A549 (cell line): ENCODE measurements at regions not wholly inside any gene's neighbourhood (a gene's known extent, or its start where the extent isn't known, plus 50 kb on each side); places are given as distances from the start of the nearest gene placed in this dataset.

Source experiments
- ATAC-seq, 2 experiments: fragments of 200-7000 bp in 1 of 2; fragments of >200 bp in 1 of 2; cut with Nextera tagmentation in 1 of 2; cut with Tn5 transposase in 1 of 2; 3 replicates each; pipeline versions ENCODE4 v1.8.0 to v1.9.1; 2018 to 2020; ENCODE audit warnings: mild to moderate bottlenecking in 1 of 2, moderate library complexity in 1 of 2
- CTCF ChIA-PET: fragments of 300-600 bp; sonication (Branson Sonifier 250); formaldehyde crosslinking; extraction: SDS; loops from one replicate; lab custom pipeline; 2021; ENCODE audit warnings: antibody characterized with exemption, inconsistent platforms; lab: Yijun Ruan, JAX
- POLR2A ChIA-PET: fragments of 350-600 bp; formaldehyde crosslinking; extraction: SDS; loops from one replicate; lab custom pipeline; 2021; ENCODE audit warnings: antibody characterized with exemption, inconsistent platforms; lab: Yijun Ruan, JAX
- DNase-seq, 2 experiments: peaks; one replicate each; pipeline versions ENCODE4 v3.0.0 to v3.0.0-alpha.2; 2011 to 2016; ENCODE audit warnings: low read depth in 1 of 2, low spot score in 1 of 2
- FAIRE-seq: peaks from 2 replicates; lab custom pipeline; 2011; peaks lifted over from hg19 to GRCh38; lab: Jason Lieb, UNC
- H3K27ac ChIP-seq, 2 experiments: fragments of >200 bp; sonication (Bioruptor Twin); formaldehyde crosslinking; 3 replicates each; pipeline ENCODE4 v1.5.1; 2016 to 2017
- H3K4me1 ChIP-seq: fragments of >200 bp; sonication (Bioruptor Twin); formaldehyde crosslinking; 3 replicates; pipeline ENCODE4 v1.6.1; 2016
- H3K4me2 ChIP-seq: fragments of >200 bp; sonication (Bioruptor Twin); formaldehyde crosslinking; 3 replicates; pipeline ENCODE4 v1.6.1; 2016
- H3K4me3 ChIP-seq: fragments of >200 bp; sonication (Bioruptor Twin); formaldehyde crosslinking; 3 replicates; pipeline ENCODE4 v1.5.1; 2016
- H3K9me3 ChIP-seq: fragments of >200 bp; sonication (Bioruptor Twin); formaldehyde crosslinking; 3 replicates; pipeline ENCODE4 v1.6.1; 2016
- BCL3 ChIP-seq: fragments of >200 bp; sonication (Bioruptor Twin); formaldehyde crosslinking; IDR thresholded peaks from 3 replicates; pipeline ENCODE4 v1.6.1; 2016
- CHD2 ChIP-seq: fragments of 150-350 bp; IDR thresholded peaks from 2 replicates; pipeline ENCODE4 v1.6.1; 2014; ENCODE audit warnings: low read length; ENCODE audit not compliant: partially characterized antibody
- EHF ChIP-seq: fragments of 250-450 bp; sonication (Bioruptor Pico); IDR thresholded peaks from 2 replicates; pipeline ENCODE4 v1.5.0; 2020; ENCODE audit warnings: mild to moderate bottlenecking
- FOSL2 ChIP-seq, 2 experiments: fragments of 450-650 bp in 1 of 2; fragments of >200 bp in 1 of 2; sonication (Bioruptor Twin) in 1 of 2; formaldehyde crosslinking; IDR thresholded peaks; 2 replicates each; pipeline versions ENCODE4 v1.5.0 to v1.6.1; 2016 to 2020; ENCODE audit warnings: mild to moderate bottlenecking in 1 of 2, moderate library complexity in 1 of 2
- GATA3 ChIP-seq: IDR thresholded peaks from 2 replicates; pipeline ENCODE4 v1.6.1; 2012; ENCODE audit warnings: borderline replicate concordance
- JUNB ChIP-seq: fragments of >200 bp; sonication (Bioruptor Twin); formaldehyde crosslinking; IDR thresholded peaks from 2 replicates; pipeline ENCODE4 v1.6.1; 2016
- KDM5A ChIP-seq: fragments of 200-600 bp; sonication (generic); IDR thresholded peaks from 2 replicates; pipeline ENCODE4 v1.6.1; 2016; ENCODE audit warnings: antibody characterized with exemption, mild to moderate bottlenecking
- MAFK ChIP-seq: fragments of 450-650 bp; IDR thresholded peaks from 2 replicates; pipeline ENCODE4 v1.6.1; 2014; ENCODE audit not compliant: partially characterized antibody
- MAZ ChIP-seq: fragments of 150-350 bp; IDR thresholded peaks from 2 replicates; pipeline ENCODE4 v1.6.1; 2014; ENCODE audit warnings: antibody characterized with exemption, low read depth, low read length, borderline replicate concordance
- MYC ChIP-seq: IDR thresholded peaks from 2 replicates; pipeline ENCODE4 v1.6.1; 2012; ENCODE audit warnings: mild to moderate bottlenecking, inconsistent platforms, low read length, improper control_type of control experiment, borderline replicate concordance
- PHF8 ChIP-seq: fragments of 200-600 bp; sonication (generic); IDR thresholded peaks from 2 replicates; pipeline ENCODE4 v1.6.1; 2016; ENCODE audit warnings: low read depth, mild to moderate bottlenecking, antibody characterized with exemption, moderate library complexity, borderline replicate concordance
- RCOR1 ChIP-seq: fragments of 150-350 bp; IDR thresholded peaks from 2 replicates; pipeline ENCODE4 v1.6.1; 2014; ENCODE audit warnings: antibody characterized with exemption, low read length, low read depth
- RFX5 ChIP-seq: fragments of 450-650 bp; IDR thresholded peaks from 2 replicates; pipeline ENCODE4 v1.7.1; 2014; ENCODE audit warnings: antibody characterized with exemption, mild to moderate bottlenecking, moderate library complexity
- RNF2 ChIP-seq: fragments of 200-600 bp; sonication (generic); IDR thresholded peaks from 2 replicates; pipeline ENCODE4 v1.6.1; 2016; ENCODE audit warnings: low read depth, mild to moderate bottlenecking, antibody characterized with exemption, moderate library complexity, borderline replicate concordance
- TFCP2L1 ChIP-seq: fragments of 250-450 bp; sonication (Bioruptor Pico); IDR thresholded peaks from 2 replicates; pipeline ENCODE4 v1.5.0; 2021; ENCODE audit warnings: mild to moderate bottlenecking
- TP53 ChIP-seq: fragments of 250-450 bp; sonication (Bioruptor Pico); IDR thresholded peaks from 2 replicates; pipeline ENCODE4 v1.5.0; 2021; ENCODE audit warnings: mild to moderate bottlenecking, moderate library complexity
- ZFP36 ChIP-seq: fragments of 450-650 bp; IDR thresholded peaks from 2 replicates; pipeline ENCODE4 v1.6.1; 2014; ENCODE audit warnings: borderline replicate concordance; ENCODE audit not compliant: partially characterized antibody
- WGBS: methylation state at CpG from one replicate; pipeline ENCODE4 v1.1.6; 2017; ENCODE audit errors: missing lambda C conversion rate; 5-methylcytosine and 5-hydroxymethylcytosine counted together
- TF ChIP-seq, protein P1 (sequence below): IDR thresholded peaks from 2 replicates; pipeline ENCODE4 v1.6.1; 2012

GRCh38 chr6:100289285-100289684, 175.4 kb downstream of the SIM1 start:
- Histone ChIP-seq H3K4me2 (peak overlapping the region; percentile 59), H3K4me1 (peaks cover 31% of the 10 kb centered on the region), H3K9me3 (no peaks in the 10 kb centered on the region), H3K27ac (no peak overlapping the region), H3K4me3 (no peak overlapping the region)
- FAIRE-seq (no peak), ATAC-seq (peak in 1 of 2 experiments; percentile 70; a peak in 2 of 6 replicates), DNase-seq (peak in 1 of 2 experiments; percentile 14)
- CTCF ChIA-PET, result interaction anchor here (1.5 kb wide), 1 partner anchor 172 kb away, joined by 3 read pairs; no protein-coding TSS in a partner anchor
- peak; percentile 97 for TF ChIP-seq MAFK
- no peak for TF ChIP-seq FOSL2 (IDR thresholded peaks at IDR 0.05)
- TF ChIP-seq FOSL2 (CRISPR knock-in tag; IDR thresholded peaks at IDR 0.05), result no peak
- POLR2A ChIA-PET, result no interaction called here
- WGBS, result 15% methylated on average over 2 of the region's 2 CpGs

GRCh38 chr6:100288311-100288710, 176.4 kb downstream of the SIM1 start:
- Histone ChIP-seq H3K27ac (no peak overlapping the region), H3K4me2 (no peak overlapping the region), H3K9me3 (no peaks in the 10 kb centered on the region), H3K4me1 (peaks cover 31% of the 10 kb centered on the region), H3K4me3 (no peak overlapping the region)
- ChIA-PET POLR2A (no interaction called here), CTCF (interaction anchor here (1.1 to 1.5 kb wide), 2 partner anchors 171 to 173 kb away, joined by 3 read pairs; no protein-coding TSS in a partner anchor)
- TF ChIP-seq MAFK (no peak), EHF (CRISPR knock-in tag) (no peak), JUNB (no peak), CHD2 (no peak), KDM5A (no peak), ZFP36 (no peak), RCOR1 (no peak), TFCP2L1 (CRISPR knock-in tag) (no peak), RFX5 (no peak), PHF8 (no peak), RNF2 (no peak), MAZ (no peak), MYC (no peak)
- TF ChIP-seq, protein P1, sequence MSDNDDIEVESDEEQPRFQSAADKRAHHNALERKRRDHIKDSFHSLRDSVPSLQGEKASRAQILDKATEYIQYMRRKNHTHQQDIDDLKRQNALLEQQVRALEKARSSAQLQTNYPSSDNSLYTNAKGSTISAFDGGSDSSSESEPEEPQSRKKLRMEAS, result no peak
- 90% methylated on average over 4 of the region's 4 CpGs for WGBS
- ATAC-seq (no peak), DNase-seq (no peak), FAIRE-seq (no peak)

DNA sequence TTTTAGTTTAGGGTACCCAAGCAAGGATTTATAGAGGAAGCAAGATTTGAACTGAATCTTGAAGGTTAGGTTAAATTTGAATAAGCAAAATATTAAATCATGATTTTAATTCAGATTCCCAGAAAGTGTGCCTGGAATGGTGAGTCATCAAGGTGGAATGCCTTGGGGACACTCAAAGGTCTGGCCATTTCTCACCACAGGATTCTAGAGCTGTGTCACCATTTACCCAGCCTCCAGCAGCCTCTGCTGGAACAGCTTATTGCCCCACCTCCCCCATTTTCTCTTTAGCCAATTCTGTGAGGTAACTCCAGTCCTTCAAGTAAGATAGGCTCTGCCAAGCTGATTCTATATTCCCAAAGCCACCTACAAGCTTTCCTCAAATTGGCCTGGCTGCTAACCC, 181.4 kb downstream of the SIM1 start:
- ATAC-seq (peak; percentile 38 to 50; a peak in 3 of 6 replicates), DNase-seq (peak; percentile 12 to 53), FAIRE-seq (no peak)
- H3K4me3 ChIP-seq, result no peak overlapping the region
- H3K27ac ChIP-seq, result peak overlapping the region; percentile 17 to 42; a peak in 3 of 6 replicates
- H3K9me3 ChIP-seq, result no peaks in the 10 kb centered on the region
- ChIA-PET CTCF (interaction anchor here (1.0 kb wide), 1 partner anchor 10 kb away, joined by 3 read pairs; no protein-coding TSS in a partner anchor), POLR2A (no interaction called here)
- H3K4me1 ChIP-seq, result peaks cover 20% of the 10 kb centered on the region
- TF ChIP-seq JUNB (0 out of 2 replicates have a peak, but pooled peaks have one; percentile 32), GATA3 (peak; percentile 21; the same call in 1 of the 2 replicates), TP53 (CRISPR knock-in tag) (no peak), FOSL2 (IDR thresholded peaks at IDR 0.05) (no peak), FOSL2 (CRISPR knock-in tag; IDR thresholded peaks at IDR 0.05) (peak; percentile 79)
- peak overlapping the region; percentile 43 for H3K4me2 ChIP-seq

DNA sequence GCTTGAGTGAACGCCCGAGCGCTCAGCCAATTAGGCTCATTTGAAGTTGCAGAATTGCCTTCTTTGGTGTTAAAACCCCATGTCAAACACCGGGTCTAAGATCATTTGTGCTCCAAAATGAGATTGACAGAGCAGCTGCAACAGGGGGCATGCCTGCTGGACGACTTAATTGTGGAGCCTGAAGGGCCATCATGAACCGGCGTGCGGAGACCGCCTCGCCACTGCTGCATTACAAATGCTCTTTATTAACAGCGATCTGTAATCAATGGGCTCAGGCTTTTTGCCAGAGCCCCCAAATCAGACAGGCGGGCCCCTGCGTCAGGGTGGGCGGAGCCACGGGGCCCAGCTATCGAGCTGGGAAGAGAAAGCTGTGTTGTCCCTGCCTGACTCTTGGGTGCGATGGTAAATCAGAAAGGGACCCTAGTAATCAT, 183.2 kb downstream of the SIM1 start:
- FAIRE-seq (no peak), DNase-seq (no peak)
- WGBS, result 93% methylated on average over 15 of the region's 17 CpGs
- no peak overlapping the region for H3K4me2 ChIP-seq
- no peak for TF ChIP-seq BCL3
- TF ChIP-seq GATA3, result no peak
- TF ChIP-seq, all 56 proteins: peak for 0
- POLR2A ChIA-PET, result no interaction called here
- peaks cover 20% of the 10 kb centered on the region for H3K4me1 ChIP-seq
- CTCF ChIA-PET, result interaction anchor here (1.0 to 1.1 kb wide), 2 partner anchors 24 to 71 kb away, joined by 3 read pairs; no protein-coding TSS in a partner anchor
- ATAC-seq, result no peak
- H3K27ac ChIP-seq, result no peak overlapping the region
- no peak overlapping the region for H3K4me3 ChIP-seq
- H3K9me3 ChIP-seq, result no peaks in the 10 kb centered on the region
